DOHH2 (cell line): ENCODE measurements at regions not wholly inside any gene's neighbourhood (a gene's known extent, or its start where the extent isn't known, plus 50 kb on each side); places are given as distances from the start of the nearest gene placed in this dataset.
"Not testable (repeated sequence)": the region's sequence is repeated elsewhere in the genome, so short reads cannot be mapped to it uniquely, and the experiment has no call there.

ENCODE experiments used
- H3F3A ChIP-seq: fragments of 200-600 bp; sonication (generic), shearing (Covaris generic); 2 replicates; pipeline ENCODE4 v1.6.0; 2016; ENCODE audit warnings: antibody characterized with exemption, mild to moderate bottlenecking; ENCODE audit not compliant: control insufficient read depth, insufficient read depth
- H3K27ac ChIP-seq: fragments of 200-600 bp; sonication (generic); 2 replicates; pipeline ENCODE4 v1.5.1; 2014; ENCODE audit warnings: low read depth, mild to moderate bottlenecking, low read length, moderate library complexity
- H3K27me3 ChIP-seq: fragments of 200-600 bp; sonication (generic); 2 replicates; pipeline ENCODE4 v1.6.1; 2014; ENCODE audit warnings: mild to moderate bottlenecking, low read length, mixed read lengths; ENCODE audit not compliant: control insufficient read depth
- H3K36me3 ChIP-seq: fragments of 200-600 bp; sonication (generic); 2 replicates; pipeline ENCODE4 v1.6.1; 2014; ENCODE audit warnings: mild to moderate bottlenecking, low read length, moderate library complexity, mixed read lengths; ENCODE audit not compliant: control insufficient read depth
- H3K4me1 ChIP-seq: fragments of 200-600 bp; sonication (generic); 2 replicates; pipeline ENCODE4 v1.6.1; 2014; ENCODE audit warnings: mild to moderate bottlenecking, low read length, mixed read lengths; ENCODE audit not compliant: control insufficient read depth
- H3K4me2 ChIP-seq: fragments of 200-600 bp; sonication (generic); 2 replicates; pipeline ENCODE4 v1.6.0; 2014; ENCODE audit warnings: mild to moderate bottlenecking, low read length, moderate library complexity
- H3K4me3 ChIP-seq: fragments of 200-600 bp; sonication (generic); 2 replicates; pipeline ENCODE4 v1.5.1; 2014; ENCODE audit warnings: mild to moderate bottlenecking, low read length, mixed read lengths
- H3K79me2 ChIP-seq: fragments of 200-600 bp; sonication (generic); 2 replicates; pipeline ENCODE4 v1.6.1; 2014; ENCODE audit warnings: mild to moderate bottlenecking, low read length, mixed read lengths; ENCODE audit not compliant: control insufficient read depth
- H3K9me2 ChIP-seq: fragments of 200-600 bp; sonication (generic); replicated peaks from 2 replicates; pipeline ENCODE4 v1.6.1; 2014; ENCODE audit warnings: mild to moderate bottlenecking, low read length, mixed read lengths; ENCODE audit not compliant: control insufficient read depth
- H3K9me3 ChIP-seq: fragments of 200-600 bp; sonication (generic); 2 replicates; pipeline ENCODE4 v1.6.1; 2014; ENCODE audit warnings: antibody characterized with exemption, low read length, mixed read lengths; ENCODE audit not compliant: control insufficient read depth, insufficient read depth
- H4K20me1 ChIP-seq: fragments of 200-600 bp; sonication (generic); 2 replicates; pipeline ENCODE4 v1.6.0; 2014; ENCODE audit warnings: low read depth, mild to moderate bottlenecking, antibody characterized with exemption, low read length, moderate library complexity; ENCODE audit not compliant: control insufficient read depth, insufficient read depth
- EZH2phosphoT487 ChIP-seq: fragments of 200-600 bp; sonication (generic); IDR thresholded peaks from 2 replicates; pipeline ENCODE4 v1.6.1; 2017; ENCODE audit warnings: borderline replicate concordance, mild to moderate bottlenecking, antibody characterized with exemption, low read length, moderate library complexity, mixed read lengths
- TF ChIP-seq, protein P1 (sequence below): fragments of 200-600 bp; sonication (generic); IDR thresholded peaks from one replicate; pipeline ENCODE4 v1.5.1; 2014; ENCODE audit warnings: antibody characterized with exemption, mild to moderate bottlenecking, low read depth, low read length; ENCODE audit not compliant: poor library complexity, severe bottlenecking

DNA sequence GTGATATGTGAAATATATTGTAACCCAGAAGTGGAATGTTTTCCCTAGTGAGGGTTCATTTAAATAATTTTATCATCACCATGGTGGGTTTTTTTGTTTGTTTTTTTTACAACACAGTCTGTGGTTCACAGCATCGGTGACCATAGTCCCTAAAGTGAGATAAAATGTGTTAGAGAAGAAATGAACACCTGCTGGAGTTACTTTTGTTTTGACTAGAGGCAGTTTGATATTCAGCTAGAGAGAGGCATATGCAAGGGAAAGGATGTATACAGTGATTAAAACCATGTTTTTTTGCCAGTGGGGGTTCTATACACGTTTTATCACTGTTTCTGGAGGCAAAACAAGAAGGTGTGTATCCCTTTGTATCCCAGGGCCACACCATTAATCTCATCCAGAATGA is 541.5 kb downstream of the PCDH7 start:
- no peaks in the 10 kb centered on the region for H3F3A ChIP-seq
- no peaks in the 10 kb centered on the region for H3K27me3 ChIP-seq
- no peaks in the 10 kb centered on the region for H3K36me3 ChIP-seq
- H3K27ac ChIP-seq, result no peak overlapping the region
- no peaks in the 10 kb centered on the region; the same call in 1 of the 2 replicates for H3K9me3 ChIP-seq
- H3K79me2 ChIP-seq, result no peaks in the 10 kb centered on the region
- TF ChIP-seq EZH2phosphoT487, result no peak
- TF ChIP-seq, protein P1, sequence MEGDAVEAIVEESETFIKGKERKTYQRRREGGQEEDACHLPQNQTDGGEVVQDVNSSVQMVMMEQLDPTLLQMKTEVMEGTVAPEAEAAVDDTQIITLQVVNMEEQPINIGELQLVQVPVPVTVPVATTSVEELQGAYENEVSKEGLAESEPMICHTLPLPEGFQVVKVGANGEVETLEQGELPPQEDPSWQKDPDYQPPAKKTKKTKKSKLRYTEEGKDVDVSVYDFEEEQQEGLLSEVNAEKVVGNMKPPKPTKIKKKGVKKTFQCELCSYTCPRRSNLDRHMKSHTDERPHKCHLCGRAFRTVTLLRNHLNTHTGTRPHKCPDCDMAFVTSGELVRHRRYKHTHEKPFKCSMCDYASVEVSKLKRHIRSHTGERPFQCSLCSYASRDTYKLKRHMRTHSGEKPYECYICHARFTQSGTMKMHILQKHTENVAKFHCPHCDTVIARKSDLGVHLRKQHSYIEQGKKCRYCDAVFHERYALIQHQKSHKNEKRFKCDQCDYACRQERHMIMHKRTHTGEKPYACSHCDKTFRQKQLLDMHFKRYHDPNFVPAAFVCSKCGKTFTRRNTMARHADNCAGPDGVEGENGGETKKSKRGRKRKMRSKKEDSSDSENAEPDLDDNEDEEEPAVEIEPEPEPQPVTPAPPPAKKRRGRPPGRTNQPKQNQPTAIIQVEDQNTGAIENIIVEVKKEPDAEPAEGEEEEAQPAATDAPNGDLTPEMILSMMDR, result no peak
- no peaks in the 10 kb centered on the region for H3K9me2 ChIP-seq
- H3K4me3 ChIP-seq, result no peak overlapping the region
- H3K4me1 ChIP-seq, result no peaks in the 10 kb centered on the region
- H3K4me2 ChIP-seq, result no peak overlapping the region
- no peaks in the 10 kb centered on the region for H4K20me1 ChIP-seq

DNA sequence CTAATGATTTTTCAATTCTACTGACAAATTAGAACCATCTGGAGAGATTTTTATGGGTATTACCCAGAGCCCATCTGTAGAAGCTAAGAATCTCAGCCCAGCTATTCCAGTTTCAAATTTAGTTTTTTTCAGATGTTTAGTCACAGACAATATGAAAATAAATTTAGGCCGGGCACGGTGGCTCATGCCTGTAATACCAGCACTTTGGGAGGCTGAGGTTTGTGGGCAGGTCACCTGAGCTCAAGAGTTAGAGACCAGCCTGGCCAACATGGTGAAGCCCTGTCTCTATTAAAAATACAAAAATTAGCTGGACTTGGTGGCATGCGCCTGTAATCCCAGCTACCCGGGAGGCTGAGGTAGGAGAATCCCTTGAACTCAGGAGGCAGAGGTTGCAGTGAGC is 545.9 kb downstream of the PCDH7 start:
- H3K27me3 ChIP-seq, H4K20me1 ChIP-seq, H3K4me2 ChIP-seq, H3K4me1 ChIP-seq, H3K27ac ChIP-seq, H3F3A ChIP-seq, H3K36me3 ChIP-seq, H3K9me2 ChIP-seq, H3K9me3 ChIP-seq, H3K79me2 ChIP-seq, H3K4me3 ChIP-seq: not testable (repeated sequence)

DNA sequence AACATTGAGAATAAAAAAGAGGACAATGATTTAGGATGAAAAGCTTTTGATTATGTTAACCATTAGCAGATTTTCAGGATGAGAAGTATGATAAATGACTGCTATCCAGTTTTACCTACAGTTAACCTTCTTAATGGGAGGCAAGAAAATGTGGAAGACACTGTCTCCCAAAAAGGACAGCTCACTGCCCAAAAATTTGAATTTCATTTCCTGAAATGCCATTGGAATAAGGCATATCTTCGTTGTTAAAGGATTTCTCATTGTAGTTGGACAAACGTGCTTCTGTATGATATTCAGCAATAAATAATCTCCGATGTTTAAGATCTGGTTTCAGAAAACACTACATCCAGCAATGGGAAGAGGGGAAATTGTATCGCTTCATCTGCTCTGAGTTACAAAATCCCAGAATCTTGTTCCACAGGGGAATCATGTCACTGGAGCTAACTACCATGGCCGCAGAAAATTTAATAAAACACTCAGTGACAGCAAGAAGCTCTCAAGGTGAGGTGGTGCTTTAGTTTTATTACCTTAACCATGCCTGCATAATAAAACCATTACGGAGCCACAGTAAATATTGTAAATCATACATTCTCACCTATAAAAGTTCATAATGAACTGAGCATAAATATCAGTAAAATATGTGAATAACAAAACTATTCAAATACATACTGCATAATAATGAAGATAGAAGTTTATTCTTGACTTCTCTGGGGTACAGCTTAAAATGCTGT is 552.3 kb downstream of the PCDH7 start:
- no peaks in the 10 kb centered on the region for H3K9me2 ChIP-seq
- no peaks in the 10 kb centered on the region for H3K79me2 ChIP-seq
- no peaks in the 10 kb centered on the region for H3K27me3 ChIP-seq
- H3K4me3 ChIP-seq, result no peak overlapping the region
- no peak overlapping the region for H3K27ac ChIP-seq
- TF ChIP-seq EZH2phosphoT487, result no peak
- TF ChIP-seq, protein P1, result no peak
- H3F3A ChIP-seq, result no peaks in the 10 kb centered on the region
- H3K4me2 ChIP-seq, result no peak overlapping the region
- no peaks in the 10 kb centered on the region for H3K36me3 ChIP-seq
- no peaks in the 10 kb centered on the region for H3K4me1 ChIP-seq
- H4K20me1 ChIP-seq, result no peaks in the 10 kb centered on the region
- no peaks in the 10 kb centered on the region for H3K9me3 ChIP-seq

DNA sequence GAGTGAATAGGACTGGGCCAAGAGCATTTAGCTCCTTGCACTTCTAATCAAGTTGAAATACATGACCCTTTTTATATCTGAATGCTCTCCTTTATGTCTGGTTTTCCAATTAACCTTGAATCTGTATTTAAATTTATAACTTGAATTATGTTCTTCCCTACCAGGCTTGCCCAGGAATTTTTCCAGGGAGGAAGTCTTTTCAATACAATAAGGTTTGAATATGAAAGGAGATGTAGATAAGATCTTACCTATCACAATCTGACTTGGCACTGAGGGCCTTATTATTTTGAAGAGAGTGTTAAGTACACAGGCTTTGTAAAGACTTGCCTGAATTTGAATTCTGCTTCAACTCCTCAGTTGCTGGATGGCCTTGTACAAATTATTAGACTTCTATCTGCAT is 555.7 kb downstream of the PCDH7 start:
- no peaks in the 10 kb centered on the region for H3K4me1 ChIP-seq
- no peaks in the 10 kb centered on the region for H4K20me1 ChIP-seq

More for the DNA sequence above, 555.7 kb downstream of the PCDH7 start:
- Histone ChIP-seq H3K27ac (no peak overlapping the region), H3K9me3 (peaks cover under 1% of the 10 kb centered on the region; the same call in 1 of the 2 replicates), H3K36me3 (no peaks in the 10 kb centered on the region), H3K27me3 (no peaks in the 10 kb centered on the region), H3K9me2 (no peaks in the 10 kb centered on the region), H3K4me3 (no peak overlapping the region), H3F3A (no peaks in the 10 kb centered on the region), H3K79me2 (no peaks in the 10 kb centered on the region), H3K4me2 (no peak overlapping the region)
- TF ChIP-seq, protein P1, result no peak
- TF ChIP-seq EZH2phosphoT487, result no peak
